Natural killer cell (primary cell): ENCODE measurements at regions not wholly inside any gene's neighbourhood (a gene's known extent, or its start where the extent isn't known, plus 50 kb on each side); places are given as distances from the start of the nearest gene placed in this dataset.

ENCODE experiments used
- ATAC-seq, 3 donors: fragments of 150-1000 bp in 2 of 3; fragments of 200-7000 bp in 1 of 3; cut with Tn5 transposase; 1 replicate in 1 of 3; 2 replicates in 2 of 3; pipeline ENCODE4 v1.10.0; 2021; ENCODE audit warnings: mild to moderate bottlenecking in 2 of 3, moderate library complexity in 2 of 3
- DNase-seq, 2 donors: peaks; one replicate each; pipeline versions ENCODE4 v3.0.0 to v3.0.0-alpha.2; 2013 to 2021; ENCODE audit warnings: mixed read lengths in 1 of 2
- H3K27ac ChIP-seq: one replicate; pipeline ENCODE4 v1.5.1; 2013; ENCODE audit warnings: mild to moderate bottlenecking, low read length
- H3K27me3 ChIP-seq: one replicate; pipeline ENCODE4 v1.6.1; 2013; ENCODE audit warnings: low read length; ENCODE audit not compliant: control insufficient read depth, insufficient read depth
- H3K36me3 ChIP-seq: one replicate; pipeline ENCODE4 v1.6.1; 2013; ENCODE audit warnings: low read length; ENCODE audit not compliant: control insufficient read depth, insufficient read depth
- H3K4me1 ChIP-seq: one replicate; pipeline ENCODE4 v1.6.1; 2013; ENCODE audit warnings: low read length; ENCODE audit not compliant: control insufficient read depth, insufficient read depth
- H3K4me3 ChIP-seq: one replicate; pipeline ENCODE4 v1.5.1; 2013; ENCODE audit warnings: low read length
- H3K9me3 ChIP-seq: one replicate; pipeline ENCODE4 v1.6.1; 2013; ENCODE audit warnings: low read length; ENCODE audit not compliant: control insufficient read depth, insufficient read depth
- H3K27ac Mint-ChIP-seq, 2 donors: one replicate each; pipeline ENCODE4 v1.8.0; 2022; ENCODE audit warnings: mild to moderate bottlenecking in 2 of 2, mixed read lengths in 2 of 2, moderate library complexity in 1 of 2
- H3K27me3 Mint-ChIP-seq, 2 donors: one replicate each; pipeline ENCODE4 v1.8.0; 2022; ENCODE audit warnings: low read depth in 2 of 2, mixed read lengths in 2 of 2
- H3K36me3 Mint-ChIP-seq: one replicate; pipeline ENCODE4 v1.8.0; 2022; ENCODE audit warnings: mixed read lengths
- H3K4me1 Mint-ChIP-seq, 2 donors: one replicate each; pipeline ENCODE4 v1.8.0; 2022; ENCODE audit warnings: mixed read lengths in 2 of 2
- H3K4me3 Mint-ChIP-seq: one replicate; pipeline ENCODE4 v1.8.0; 2022; ENCODE audit warnings: mild to moderate bottlenecking, moderate library complexity, mixed read lengths
- H3K9me3 Mint-ChIP-seq, 2 donors: one replicate each; pipeline ENCODE4 v1.8.0; 2022; ENCODE audit warnings: mixed read lengths in 2 of 2
- CTCF ChIP-seq: fragments of 200-600 bp; IDR thresholded peaks from one replicate; pipeline ENCODE4 v1.8.0; 2022; ENCODE audit warnings: antibody characterized with exemption
- WGBS: methylation state at CpG from one replicate; pipeline ENCODE4 v1.1.7; 2013; ENCODE audit warnings: missing lambda C conversion rate; ENCODE audit not compliant: insufficient coverage; 5-methylcytosine and 5-hydroxymethylcytosine counted together
- intact Hi-C: fragments of 100-400 bp; cut with micrococcal nuclease; formaldehyde crosslinking; loops from one replicate; pipeline ENCODE4 v1.14.2; 2022

GRCh38 chr6:113649880-113650609 is 207.1 kb upstream of the MARCKS start:
- Histone ChIP-seq H3K27ac (no peak overlapping the region), H3K9me3 (no peaks in the 10 kb centered on the region), H3K4me1 (no peaks in the 10 kb centered on the region), H3K4me3 (no peak overlapping the region), H3K27me3 (no peaks in the 10 kb centered on the region), H3K36me3 (no peaks in the 10 kb centered on the region)
- no peak for ATAC-seq
- Mint-ChIP-seq H3K27me3 (peaks cover 0 to 2% of the 10 kb centered on the region in 2 donors), H3K36me3 (no peaks in the 10 kb centered on the region), H3K9me3 (no peaks in the 10 kb centered on the region), H3K27ac (no peak overlapping the region), H3K4me3 (no peak overlapping the region), H3K4me1 (no peaks in the 10 kb centered on the region)
- TF ChIP-seq CTCF, result no peak
- no peak for DNase-seq
- intact Hi-C loops, result no loop called here
- WGBS, result 90% methylated on average over 3 of the region's 6 CpGs

GRCh38 chr6:113650610-113650979 is 206.6 kb upstream of the MARCKS start:
- H3K4me3 ChIP-seq, result no peak overlapping the region
- H3K9me3 Mint-ChIP-seq, result no peaks in the 10 kb centered on the region
- H3K27me3 Mint-ChIP-seq, result peaks cover 0 to 2% of the 10 kb centered on the region in 2 donors
- intact Hi-C loops, result no loop called here
- no peak overlapping the region for H3K27ac Mint-ChIP-seq
- H3K4me3 Mint-ChIP-seq, result no peak overlapping the region
- ATAC-seq (no peak), DNase-seq (no peak)
- H3K27ac ChIP-seq, result no peak overlapping the region
- H3K4me1 Mint-ChIP-seq, result no peaks in the 10 kb centered on the region
- no peaks in the 10 kb centered on the region for H3K36me3 ChIP-seq
- H3K36me3 Mint-ChIP-seq, result no peaks in the 10 kb centered on the region
- H3K9me3 ChIP-seq, result no peaks in the 10 kb centered on the region
- no peak for TF ChIP-seq CTCF
- H3K4me1 ChIP-seq, result no peaks in the 10 kb centered on the region
- WGBS, result 85% methylated on average over 8 of the region's 8 CpGs
- no peaks in the 10 kb centered on the region for H3K27me3 ChIP-seq

- no peaks in the 10 kb centered on the region for H3K4me1 Mint-ChIP-seq
- DNase-seq, result no peak
- H3K27ac ChIP-seq, result no peak overlapping the region
Observed at GRCh38 chr6:113651120-113651519, 206.0 kb upstream of the MARCKS start.

More at GRCh38 chr6:113651120-113651519, 206.0 kb upstream of the MARCKS start:
- 26% methylated on average over 4 of the region's 4 CpGs for WGBS
- TF ChIP-seq CTCF, result no peak
- Histone ChIP-seq H3K9me3 (no peaks in the 10 kb centered on the region), H3K4me1 (no peaks in the 10 kb centered on the region), H3K36me3 (no peaks in the 10 kb centered on the region), H3K27me3 (no peaks in the 10 kb centered on the region), H3K4me3 (no peak overlapping the region)
- no peak for ATAC-seq
- peaks cover 0 to 2% of the 10 kb centered on the region in 2 donors for H3K27me3 Mint-ChIP-seq
- no peak overlapping the region for H3K4me3 Mint-ChIP-seq
- intact Hi-C loops, result no loop called here
- no peak overlapping the region for H3K27ac Mint-ChIP-seq
- H3K36me3 Mint-ChIP-seq, result no peaks in the 10 kb centered on the region
- no peaks in the 10 kb centered on the region for H3K9me3 Mint-ChIP-seq
